IPS DF 6.9 (cell line): ENCODE measurements at regions not wholly inside any gene's neighbourhood (a gene's known extent, or its start where the extent isn't known, plus 50 kb on each side); places are given as distances from the start of the nearest gene placed in this dataset.
"Not testable (repeated sequence)": the region's sequence is repeated elsewhere in the genome, so short reads cannot be mapped to it uniquely, and the experiment has no call there.

Experiments used
- DNase-seq: peaks from one replicate; pipeline ENCODE4 v3.0.0-alpha.2; 2013; ENCODE audit warnings: low read depth, low spot score
- H3K27ac ChIP-seq: one replicate; pipeline ENCODE4 v1.5.1; 2013; ENCODE audit warnings: low read length, control low read depth
- H3K27me3 ChIP-seq: 2 replicates; pipeline ENCODE4 v1.6.1; 2013; ENCODE audit warnings: mild to moderate bottlenecking, low read length; ENCODE audit not compliant: control insufficient read depth, insufficient read depth
- H3K36me3 ChIP-seq: 2 replicates; pipeline ENCODE4 v1.6.1; 2013; ENCODE audit warnings: low read length; ENCODE audit not compliant: control insufficient read depth, insufficient read depth
- H3K4me1 ChIP-seq: 2 replicates; pipeline ENCODE4 v1.6.1; 2013; ENCODE audit warnings: low read length; ENCODE audit not compliant: control insufficient read depth, insufficient read depth
- H3K4me3 ChIP-seq: 2 replicates; pipeline ENCODE4 v1.5.1; 2013; ENCODE audit warnings: mild to moderate bottlenecking, low read length
- H3K9me3 ChIP-seq: 2 replicates; pipeline ENCODE4 v1.6.1; 2013; ENCODE audit warnings: low read length, inconsistent platforms; ENCODE audit not compliant: control insufficient read depth, insufficient read depth
- WGBS: extraction: QIAGEN DNeasy Blood & Tissue Kit; methylation state at CpG from one replicate; pipeline ENCODE4 v1.1.7; 2013; ENCODE audit warnings: mixed read lengths, missing lambda C conversion rate; ENCODE audit not compliant: insufficient read length, insufficient coverage; 5-methylcytosine and 5-hydroxymethylcytosine counted together

- no peak overlapping the region for H3K27ac ChIP-seq
- no peaks in the 10 kb centered on the region for H3K27me3 ChIP-seq
- no CpG with 5 or more reads among the region's 3 CpGs for WGBS
- H3K36me3 ChIP-seq, result no peaks in the 10 kb centered on the region
- H3K4me1 ChIP-seq, result no peaks in the 10 kb centered on the region; the same call in 1 of the 2 replicates
- DNase-seq, result no peak
- H3K9me3 ChIP-seq, result no peaks in the 10 kb centered on the region
- no peak overlapping the region for H3K4me3 ChIP-seq
Measured at GRCh38 chr2:167729911-167730310, 517.5 kb downstream of the STK39 start.

- H3K4me1 ChIP-seq, result no peaks in the 10 kb centered on the region
Measured at GRCh38 chr2:167726788-167727187, 520.6 kb downstream of the STK39 start.

GRCh38 chr2:167721593-167721992, 525.8 kb downstream of the STK39 start:
- Histone ChIP-seq H3K4me1 (no peaks in the 10 kb centered on the region), H3K27ac (no peak overlapping the region)

More at GRCh38 chr2:167726788-167727187, 520.6 kb downstream of the STK39 start:
- Histone ChIP-seq H3K27ac (no peak overlapping the region), H3K4me3 (no peak overlapping the region), H3K27me3 (no peaks in the 10 kb centered on the region), H3K9me3 (no peaks in the 10 kb centered on the region), H3K36me3 (no peaks in the 10 kb centered on the region)
- WGBS, result no CpG with 5 or more reads among the region's 2 CpGs
- no peak for DNase-seq

GRCh38 chr2:167719410-167719809, 528.0 kb downstream of the STK39 start:
- no peak overlapping the region for H3K4me3 ChIP-seq
- H3K9me3 ChIP-seq, result no peaks in the 10 kb centered on the region
- no peaks in the 10 kb centered on the region for H3K27me3 ChIP-seq
- WGBS, result no CpG with 5 or more reads among the region's 4 CpGs
- DNase-seq, result no peak
- no peaks in the 10 kb centered on the region for H3K36me3 ChIP-seq
- H3K4me1 ChIP-seq, result no peaks in the 10 kb centered on the region
- H3K27ac ChIP-seq, result no peak overlapping the region

More at GRCh38 chr2:167721593-167721992, 525.8 kb downstream of the STK39 start:
- Histone ChIP-seq H3K36me3 (no peaks in the 10 kb centered on the region), H3K27me3 (no peaks in the 10 kb centered on the region), H3K9me3 (no peaks in the 10 kb centered on the region), H3K4me3 (no peak overlapping the region)
- WGBS, result no CpG with 5 or more reads among the region's 3 CpGs
- DNase-seq, result no peak

- Histone ChIP-seq H3K27ac (no peak overlapping the region), H3K4me1 (no peaks in the 10 kb centered on the region), H3K9me3 (no peaks in the 10 kb centered on the region), H3K4me3 (no peak overlapping the region), H3K27me3 (no peaks in the 10 kb centered on the region), H3K36me3 (no peaks in the 10 kb centered on the region)
- WGBS, result no CpG with 5 or more reads among the region's 1 CpG
- no peak for DNase-seq
Measured at GRCh38 chr2:167718560-167718959, 528.8 kb downstream of the STK39 start.

GRCh38 chr2:167715932-167716331, 531.5 kb downstream of the STK39 start:
- no peaks in the 10 kb centered on the region for H3K27me3 ChIP-seq
- DNase-seq, result no peak
- H3K9me3 ChIP-seq, result no peaks in the 10 kb centered on the region
- no peaks in the 10 kb centered on the region for H3K36me3 ChIP-seq
- H3K4me1 ChIP-seq, result no peaks in the 10 kb centered on the region
- no CpG with 5 or more reads among the region's 29 CpGs for WGBS
- no peak overlapping the region for H3K27ac ChIP-seq
- no peak overlapping the region for H3K4me3 ChIP-seq

- not testable (repeated sequence) for H3K9me3 ChIP-seq, H3K27ac ChIP-seq, DNase-seq, H3K4me3 ChIP-seq, H3K36me3 ChIP-seq, H3K27me3 ChIP-seq, H3K4me1 ChIP-seq
- WGBS, result no CpG with 5 or more reads among the region's 4 CpGs
Measured at GRCh38 chr2:167715498-167715897, 531.9 kb downstream of the STK39 start.

- H3K4me1 ChIP-seq, result no peaks in the 10 kb centered on the region
- no peaks in the 10 kb centered on the region for H3K27me3 ChIP-seq
- no CpG with 5 or more reads among the region's 1 CpG for WGBS
- DNase-seq, result no peak
- no peaks in the 10 kb centered on the region for H3K9me3 ChIP-seq
- no peak overlapping the region for H3K4me3 ChIP-seq
- H3K36me3 ChIP-seq, result no peaks in the 10 kb centered on the region
- H3K27ac ChIP-seq, result no peak overlapping the region
Measured at GRCh38 chr2:167712275-167712674, 535.1 kb downstream of the STK39 start.

GRCh38 chr2:167708998-167709397, 538.4 kb downstream of the STK39 start:
- no peak for DNase-seq
- Histone ChIP-seq H3K9me3 (no peaks in the 10 kb centered on the region), H3K27me3 (no peaks in the 10 kb centered on the region), H3K4me3 (no peak overlapping the region), H3K36me3 (no peaks in the 10 kb centered on the region), H3K4me1 (no peaks in the 10 kb centered on the region), H3K27ac (no peak overlapping the region)

- no peak for DNase-seq
- H3K9me3 ChIP-seq, result no peaks in the 10 kb centered on the region
Measured at GRCh38 chr2:167706800-167707199, 540.6 kb downstream of the STK39 start.

GRCh38 chr2:167703441-167703840, 544.0 kb downstream of the STK39 start:
- no peak overlapping the region for H3K4me3 ChIP-seq
- H3K27ac ChIP-seq, result no peak overlapping the region
- no peaks in the 10 kb centered on the region for H3K9me3 ChIP-seq
- no peak for DNase-seq
- no peaks in the 10 kb centered on the region for H3K36me3 ChIP-seq
- no peaks in the 10 kb centered on the region for H3K27me3 ChIP-seq
- H3K4me1 ChIP-seq, result no peaks in the 10 kb centered on the region
- no CpG with 5 or more reads among the region's 3 CpGs for WGBS

More at GRCh38 chr2:167706800-167707199, 540.6 kb downstream of the STK39 start:
- Histone ChIP-seq H3K36me3 (no peaks in the 10 kb centered on the region), H3K27me3 (no peaks in the 10 kb centered on the region), H3K4me1 (no peaks in the 10 kb centered on the region), H3K4me3 (no peak overlapping the region), H3K27ac (no peak overlapping the region)
- WGBS, result no CpG with 5 or more reads among the region's 2 CpGs
